ACHN (cell line): ENCODE measurements at regions not wholly inside any gene's neighbourhood (a gene's known extent, or its start where the extent isn't known, plus 50 kb on each side); places are given as distances from the start of the nearest gene placed in this dataset.

Experiments used
- DNase-seq: peaks from one replicate; pipeline ENCODE4 v3.0.0-alpha.2; 2015
- in situ Hi-C: cut with HindIII; loops from 2 replicates; pipeline ENCODE4 v1.10.0; 2017; ENCODE audit warnings: low sequenced_read_pairs, low pct_ligation_motif_present, low pct_unique_long_range_greater_than_20kb

DNA sequence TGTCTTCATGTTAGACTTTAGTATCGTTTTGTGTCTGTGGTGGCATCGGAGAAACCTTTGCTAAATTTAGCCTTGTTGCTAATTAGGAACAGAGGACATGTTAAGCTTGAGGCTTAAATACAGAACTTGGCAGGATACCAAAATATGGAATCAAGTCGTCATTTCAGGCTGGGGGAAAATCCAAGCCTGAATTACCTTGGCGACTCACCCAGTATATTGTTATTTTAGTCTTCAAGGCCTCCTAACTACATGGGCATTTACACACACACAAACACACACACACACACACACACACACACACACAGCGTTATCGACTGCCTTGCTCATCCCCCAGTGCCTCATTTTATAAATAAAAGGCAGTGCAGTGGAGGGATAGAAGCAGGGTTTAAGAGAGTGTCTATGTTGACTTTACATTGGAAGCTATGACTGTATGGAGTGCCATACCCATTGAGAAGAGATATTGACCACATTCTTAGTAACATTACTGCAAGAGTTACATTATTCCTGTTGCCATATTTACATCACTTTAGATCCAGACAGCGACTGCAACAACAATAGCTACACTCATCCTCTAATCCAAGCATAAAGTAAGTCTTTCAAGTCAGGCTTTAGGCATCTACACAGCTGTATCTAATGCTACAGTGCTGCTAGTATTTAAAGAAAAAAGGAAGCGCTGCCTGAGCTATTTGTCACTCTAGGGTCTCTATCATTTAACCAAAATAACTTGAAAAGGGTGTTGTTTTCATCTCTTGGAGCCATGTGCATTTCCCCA lies 210.8 kb upstream of the SEMA6D start:
- DNase-seq = no peak
- in situ Hi-C loops = no loop called here

DNA sequence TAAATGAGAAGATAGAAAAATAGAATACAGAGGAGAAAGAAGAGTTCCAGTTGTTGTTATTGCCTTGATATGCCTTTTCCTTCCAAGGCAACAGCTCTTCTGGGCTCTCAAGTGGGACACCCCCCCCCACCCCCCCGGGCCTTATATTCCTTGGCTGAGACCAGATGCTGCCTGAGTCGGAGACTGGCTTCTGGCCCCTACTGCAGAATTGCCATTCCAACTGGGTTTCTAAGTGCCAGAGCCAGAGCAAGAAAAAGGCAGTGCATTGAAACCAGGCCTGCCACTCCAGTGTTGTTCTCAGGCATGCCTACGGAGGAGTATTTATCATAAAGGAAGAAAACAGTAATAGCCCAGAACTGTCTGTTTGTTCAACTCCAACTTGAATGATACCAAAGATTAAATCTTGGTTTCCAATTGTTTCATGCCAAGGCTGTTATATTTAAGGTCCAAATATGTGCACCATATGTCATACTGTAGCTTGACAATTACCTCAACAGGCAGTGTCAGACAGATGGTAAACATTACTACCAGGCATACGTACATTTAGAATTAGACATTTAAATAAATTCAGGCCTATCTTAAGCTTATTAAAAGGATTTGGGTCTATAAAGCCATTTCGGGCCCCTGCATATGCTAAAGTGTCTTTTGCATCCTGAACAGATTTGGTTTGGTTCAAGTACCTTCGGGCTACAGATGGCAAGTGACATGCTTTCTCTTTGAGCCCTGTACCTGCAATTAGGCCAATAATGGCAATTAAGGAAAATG lies 209.9 kb upstream of the SEMA6D start:
- in situ Hi-C loops = no loop called here
- no peak for DNase-seq

DNA sequence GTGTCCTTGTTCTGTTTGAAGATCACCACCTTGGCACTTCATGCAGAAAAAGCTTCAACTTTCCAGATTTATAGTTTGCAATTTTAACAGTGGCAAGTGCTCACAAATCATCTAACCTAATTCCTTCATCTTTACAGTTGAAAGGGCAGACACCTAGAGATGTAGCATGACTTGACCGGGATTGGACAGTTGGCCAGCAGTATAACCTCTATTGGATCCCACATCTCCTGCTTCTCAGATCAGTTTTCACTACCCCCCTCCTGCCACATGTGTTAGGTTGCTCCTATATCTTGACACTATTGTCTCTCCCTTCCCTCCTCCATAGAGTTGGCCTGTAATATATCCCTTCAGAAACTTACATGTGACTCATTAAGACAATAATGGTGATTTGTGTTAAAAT lies 206.0 kb upstream of the SEMA6D start:
- DNase-seq = no peak
- in situ Hi-C loops = no loop called here

DNA sequence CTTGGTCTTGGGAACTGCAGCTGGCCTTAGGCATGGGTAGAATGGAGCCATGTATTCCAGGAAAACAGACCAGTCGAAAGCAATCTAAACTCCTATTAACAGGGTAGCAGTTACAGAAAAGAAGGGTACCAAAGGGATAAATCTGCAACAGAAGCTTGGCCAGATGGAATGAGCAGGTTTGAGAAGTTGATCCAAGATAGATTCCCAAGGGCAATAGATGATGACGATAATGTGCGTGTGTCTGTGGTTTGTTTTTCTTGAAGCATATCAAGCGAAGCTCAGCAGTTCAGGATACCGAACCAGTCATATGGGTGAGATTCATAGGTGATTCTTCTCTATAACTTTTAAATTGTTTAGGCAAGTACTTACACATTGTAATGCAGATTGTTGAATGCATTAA lies 203.8 kb upstream of the SEMA6D start:
- DNase-seq = no peak
- in situ Hi-C loops = no loop called here

DNA sequence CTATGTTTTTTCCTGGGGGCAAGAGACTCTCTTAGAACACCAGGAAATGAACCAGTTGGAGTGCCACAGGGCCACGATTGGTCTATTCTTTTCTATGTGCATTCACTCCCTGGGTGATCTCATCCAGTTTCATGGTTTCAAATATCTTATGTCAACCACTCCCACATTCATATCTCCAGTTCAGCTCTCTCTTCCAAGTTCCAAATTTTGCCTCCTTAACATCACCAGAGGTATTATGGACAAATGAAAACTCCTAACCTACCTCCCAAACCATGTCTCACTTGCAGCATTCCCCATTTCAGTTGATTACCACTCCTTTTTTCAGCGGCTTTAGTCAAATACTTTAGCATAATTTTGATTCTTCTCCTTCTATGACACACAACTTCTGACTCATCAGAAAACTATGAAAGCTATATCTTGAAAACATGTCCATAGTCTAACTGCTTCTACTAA lies 203.1 kb upstream of the SEMA6D start:
- in situ Hi-C loops = no loop called here
- DNase-seq = no peak

DNA sequence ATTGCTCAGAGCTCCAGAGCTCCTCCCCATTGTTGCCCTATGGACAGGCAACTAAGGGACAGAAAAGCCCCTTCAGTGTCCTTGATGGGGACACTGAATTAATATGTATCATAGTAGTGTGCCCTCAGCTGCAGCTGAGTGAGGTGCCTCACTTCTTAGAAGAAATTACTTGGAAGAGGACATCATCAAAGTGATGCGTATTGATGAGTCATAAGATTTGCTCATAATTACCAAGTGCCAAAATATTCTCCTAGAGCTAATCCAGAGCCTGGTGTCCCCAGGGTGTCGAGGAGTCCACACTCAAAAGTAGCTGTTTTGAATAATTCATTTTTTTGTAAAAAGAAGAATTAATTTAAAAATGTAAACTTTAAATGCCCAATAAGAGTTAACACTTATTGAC lies 200.7 kb upstream of the SEMA6D start:
- DNase-seq = no peak
- in situ Hi-C loops = no loop called here

DNA sequence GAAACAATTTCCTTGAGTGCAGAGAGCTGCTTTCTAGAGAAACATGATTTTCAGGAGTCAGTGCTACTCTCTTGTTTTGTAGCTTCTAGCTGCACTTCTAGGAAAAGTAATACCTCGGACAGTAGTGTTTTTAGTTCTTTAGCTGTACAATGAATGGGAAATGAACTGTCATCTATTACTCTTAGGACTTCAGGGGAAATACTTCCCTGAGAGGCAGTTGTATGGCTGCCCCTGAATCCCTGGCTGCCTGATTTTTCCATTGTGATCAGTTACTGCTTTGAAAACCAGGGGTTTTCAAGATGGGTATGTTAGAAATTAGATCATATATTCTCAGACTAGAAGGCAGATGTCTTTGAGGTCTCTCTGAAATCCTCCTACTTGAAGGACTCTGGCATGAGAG lies 200.3 kb upstream of the SEMA6D start:
- in situ Hi-C loops = no loop called here
- no peak for DNase-seq

DNA sequence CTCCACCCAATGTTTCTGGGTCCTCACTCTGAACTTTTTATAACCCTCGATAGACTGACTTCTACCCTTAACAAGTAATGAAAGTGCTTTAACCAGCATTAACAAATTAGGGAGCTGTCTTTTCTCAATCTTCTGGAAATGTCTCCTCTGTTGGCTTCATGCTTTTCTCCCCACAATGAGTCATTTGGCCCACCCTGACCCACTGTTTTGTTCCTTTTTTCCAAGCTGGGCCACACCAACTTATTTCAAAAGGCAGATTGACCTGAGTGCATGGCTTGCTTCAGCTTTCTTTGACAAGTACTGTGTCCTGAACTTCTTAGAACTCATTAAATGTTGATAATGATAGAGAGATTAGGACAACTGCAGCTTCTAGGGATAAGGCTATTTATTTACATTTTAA lies 199.6 kb upstream of the SEMA6D start:
- in situ Hi-C loops = no loop called here
- DNase-seq = no peak

DNA sequence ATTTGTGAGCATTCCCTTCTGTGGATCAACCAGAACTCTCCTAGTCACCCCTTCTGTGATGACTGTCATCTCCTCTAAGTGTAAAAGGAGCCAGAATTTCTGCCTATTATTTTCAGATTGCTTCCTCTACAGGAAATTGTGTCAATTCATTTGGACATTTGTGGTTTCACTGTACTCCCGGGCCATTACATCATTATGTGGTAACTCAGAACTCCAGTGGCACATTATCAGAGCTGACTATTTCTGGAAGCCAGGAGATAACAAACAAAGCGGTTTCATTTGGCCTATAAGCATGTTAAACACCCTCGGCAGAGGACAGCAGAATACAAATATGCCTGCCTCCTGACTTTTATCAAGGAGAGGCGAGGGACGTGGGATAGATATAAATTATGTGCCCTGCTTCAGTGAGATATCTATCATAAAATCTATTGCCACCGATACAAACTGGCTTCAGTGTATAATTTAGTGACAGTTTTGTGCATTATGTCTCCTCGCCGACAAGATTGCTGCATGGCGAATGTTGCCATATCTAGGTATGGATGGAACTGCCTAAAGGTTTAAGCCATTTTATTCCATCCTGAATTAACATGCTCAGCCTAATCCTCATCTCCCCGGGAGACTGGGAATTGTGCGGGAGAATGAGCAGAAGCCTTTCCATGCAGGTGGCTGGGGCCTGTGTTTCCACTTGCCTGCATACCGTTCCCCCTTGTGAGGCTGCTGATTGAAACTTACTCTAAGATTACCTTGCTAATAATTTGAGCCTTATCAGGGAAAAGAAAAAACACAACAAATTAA lies 193.4 kb upstream of the SEMA6D start:
- no peak for DNase-seq
- in situ Hi-C loops = no loop called here

DNA sequence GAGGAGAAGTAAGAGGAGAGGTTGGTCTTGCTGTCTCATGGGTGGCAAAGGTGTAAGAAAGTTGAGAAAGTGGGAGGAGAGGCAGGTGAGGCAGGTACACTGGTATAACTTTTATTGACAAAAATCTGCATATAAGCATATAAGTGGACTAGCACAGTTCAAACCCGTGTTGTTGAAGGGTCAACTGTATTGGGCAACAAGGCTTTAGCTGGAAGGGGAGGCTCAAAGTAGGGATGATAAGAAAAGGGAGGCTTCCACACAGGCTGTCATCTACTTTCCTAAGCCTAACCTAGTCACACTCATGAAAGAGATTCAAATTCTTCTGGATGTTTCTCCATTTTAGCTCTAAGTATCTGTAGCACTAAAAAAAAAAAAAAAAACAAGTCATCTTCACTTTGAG lies 188.1 kb upstream of the SEMA6D start:
- in situ Hi-C loops = no loop called here
- DNase-seq = no peak

DNA sequence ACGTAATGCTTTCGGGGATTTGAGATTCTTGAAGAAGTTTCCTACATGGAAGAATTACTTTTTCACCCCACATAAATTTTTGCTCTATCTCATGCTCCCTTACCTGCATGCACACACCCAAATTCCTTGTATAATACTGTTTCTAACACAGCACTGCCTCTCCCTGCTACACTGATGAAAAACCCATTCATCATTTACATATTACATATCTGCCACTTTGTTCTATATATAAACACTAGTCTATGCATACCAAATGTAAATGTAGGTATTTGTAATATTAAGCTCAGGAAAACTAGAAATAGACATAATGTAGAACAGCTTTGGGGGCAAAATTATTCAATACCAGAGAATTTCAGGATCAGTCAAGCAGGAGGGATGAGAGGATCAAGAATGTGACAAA lies 182.6 kb upstream of the SEMA6D start:
- in situ Hi-C loops = no loop called here
- no peak for DNase-seq

DNA sequence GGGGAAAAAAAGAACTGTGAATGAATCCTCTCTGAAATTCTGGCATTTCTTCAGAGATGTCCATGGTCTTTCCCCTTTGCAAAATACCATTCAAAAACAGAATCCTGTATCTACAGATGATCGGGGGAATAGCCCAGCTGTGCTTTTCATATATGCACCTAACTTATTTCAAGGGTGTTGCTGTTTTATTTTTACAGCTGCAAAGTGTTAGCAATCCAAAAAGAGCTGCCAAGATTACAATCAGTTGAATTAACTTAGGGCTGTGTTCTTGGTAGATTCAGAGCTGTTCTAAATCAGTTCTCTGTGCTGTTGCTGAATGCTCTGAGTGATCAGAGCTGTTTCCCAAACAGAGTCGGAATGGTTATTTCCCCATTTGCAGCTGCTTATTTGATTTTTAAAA lies 175.7 kb upstream of the SEMA6D start:
- DNase-seq = no peak
- in situ Hi-C loops = no loop called here

DNA sequence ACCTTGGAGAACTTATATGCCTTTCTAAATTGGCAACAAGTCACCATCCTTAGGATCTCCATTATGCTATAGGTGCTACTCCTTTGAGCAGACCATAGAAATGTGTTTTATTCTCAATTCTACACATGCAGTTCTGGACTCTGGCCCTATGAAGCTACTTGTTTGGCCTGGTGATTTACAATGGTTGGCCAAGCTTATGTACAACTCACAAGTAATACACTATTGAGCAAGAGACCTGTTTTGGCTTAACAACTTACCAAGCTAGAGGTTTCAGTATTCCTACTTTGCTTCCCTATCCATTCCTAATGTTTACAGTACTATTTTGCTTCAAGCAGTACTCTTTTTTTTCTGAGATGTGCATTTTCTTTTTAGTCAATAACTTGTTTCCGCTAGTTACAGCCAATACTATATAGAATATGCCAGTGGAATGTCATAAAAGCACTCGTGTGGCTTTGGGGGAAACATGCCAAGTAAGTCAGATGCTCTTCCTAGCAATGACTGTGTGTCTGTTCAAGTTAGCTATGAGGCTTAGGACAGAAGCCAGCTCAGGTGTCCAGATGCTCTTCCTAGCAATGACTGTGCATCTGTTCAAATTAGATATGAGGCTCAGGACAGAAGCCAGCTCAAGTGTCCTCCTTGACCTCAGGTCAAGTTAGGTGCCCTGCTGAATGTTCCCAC lies 174.9 kb upstream of the SEMA6D start:
- in situ Hi-C loops = no loop called here
- DNase-seq = no peak

DNA sequence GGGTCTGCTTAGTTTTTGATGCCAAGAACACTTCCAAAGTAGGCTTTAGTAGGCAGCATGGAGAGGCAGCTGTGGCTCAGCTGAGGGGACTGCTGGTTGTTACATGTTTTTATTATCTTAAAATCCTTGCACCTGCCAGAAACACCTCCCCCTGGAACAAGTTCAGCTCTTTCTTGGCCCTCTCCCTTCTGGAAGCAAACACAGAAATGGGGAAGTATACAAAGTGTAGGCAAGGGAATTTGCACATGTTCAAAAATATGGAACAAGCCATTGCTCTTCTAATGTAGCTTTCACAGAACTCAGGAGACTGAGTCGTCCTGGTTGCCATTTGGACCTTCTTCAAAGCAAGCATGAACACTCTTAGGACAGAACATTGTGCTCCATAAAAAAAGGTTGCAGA lies 169.1 kb upstream of the SEMA6D start:
- no peak for DNase-seq
- in situ Hi-C loops = no loop called here

DNA sequence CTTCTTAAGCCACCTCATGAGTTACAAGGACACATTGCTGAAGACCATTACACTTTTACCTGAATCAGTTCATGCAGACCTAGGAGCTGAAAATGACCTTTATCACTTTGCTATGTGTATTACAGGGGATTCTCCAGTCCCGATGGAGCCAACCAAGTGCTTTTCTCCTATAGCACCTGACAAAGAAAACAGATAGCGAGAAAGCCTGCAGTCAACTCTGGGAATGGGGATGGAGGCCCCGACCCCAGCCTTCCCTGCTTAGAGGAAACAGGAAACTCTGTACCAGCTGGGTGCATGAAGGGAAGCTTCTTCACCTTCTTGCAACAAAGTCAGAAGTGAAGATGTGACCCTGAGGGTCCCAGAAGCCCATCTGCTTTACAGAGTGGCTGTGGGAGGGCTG lies 168.3 kb upstream of the SEMA6D start:
- no peak for DNase-seq
- in situ Hi-C loops = no loop called here

DNA sequence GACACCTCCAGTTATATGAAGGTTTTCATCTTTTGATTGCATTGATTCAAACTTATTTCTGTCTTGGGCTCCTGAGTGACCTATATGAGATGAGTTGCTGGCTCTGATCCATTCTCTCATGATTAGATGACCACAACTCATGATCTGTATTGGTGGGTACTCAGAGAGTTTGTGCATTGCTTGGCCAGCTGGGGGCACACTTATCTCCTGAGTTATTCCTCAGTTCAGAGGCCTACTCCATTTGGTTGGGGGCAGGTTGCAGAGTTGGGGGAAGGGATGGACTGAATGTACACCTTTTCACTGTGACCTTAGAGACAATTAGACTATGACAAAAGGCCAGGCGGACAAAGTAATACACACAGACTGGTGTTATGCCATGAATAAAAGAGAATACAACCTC lies 166.2 kb upstream of the SEMA6D start:
- in situ Hi-C loops = no loop called here
- DNase-seq = no peak

DNA sequence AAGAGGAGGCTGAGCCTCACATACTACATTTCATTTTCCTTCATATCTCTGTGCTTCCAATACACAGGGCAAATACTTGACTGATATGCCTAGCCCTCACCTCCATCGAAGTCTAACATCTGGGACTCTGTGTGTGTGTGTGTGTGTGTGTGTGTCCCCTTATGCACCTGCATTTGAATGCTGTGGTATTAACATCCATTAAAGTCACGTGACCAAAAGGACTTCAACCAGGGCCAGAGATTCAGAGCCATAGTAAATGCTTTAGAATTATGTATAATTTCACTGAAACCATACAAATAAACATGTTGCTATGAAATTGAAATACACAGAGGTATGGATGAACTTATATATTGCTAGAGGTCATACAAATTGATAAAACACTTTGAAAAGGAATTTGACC lies 165.8 kb upstream of the SEMA6D start:
- DNase-seq = no peak
- in situ Hi-C loops = no loop called here

DNA sequence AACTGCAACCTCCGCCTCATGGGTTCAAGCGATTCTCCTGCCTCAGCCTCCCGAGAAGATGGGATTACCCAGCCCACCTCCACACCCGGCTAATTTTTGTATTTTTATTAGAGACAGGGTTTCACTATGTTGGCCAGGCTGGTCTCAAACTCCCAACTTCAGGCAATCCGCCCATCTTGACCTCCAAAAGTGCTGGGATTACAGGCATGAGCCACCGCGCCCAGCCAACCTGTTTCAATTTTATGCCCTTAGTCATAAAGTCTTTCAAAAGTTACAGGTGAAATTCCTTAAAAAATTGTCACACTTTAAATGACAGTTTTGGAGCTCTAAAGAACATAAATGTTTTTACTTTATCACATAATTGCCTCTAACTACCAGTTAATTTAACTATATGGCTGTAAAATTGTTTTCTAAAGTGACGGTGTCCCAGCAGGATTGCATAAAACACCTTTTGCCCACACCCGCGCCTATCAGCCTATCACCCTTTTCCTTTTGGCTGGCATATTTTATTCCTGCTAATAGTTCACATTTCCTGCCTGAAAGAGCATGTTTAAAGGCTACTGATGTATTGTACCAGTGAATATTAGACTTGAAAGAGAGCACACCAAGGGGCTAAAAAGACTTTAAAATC lies 164.2 kb upstream of the SEMA6D start:
- in situ Hi-C loops = no loop called here
- no peak for DNase-seq

DNA sequence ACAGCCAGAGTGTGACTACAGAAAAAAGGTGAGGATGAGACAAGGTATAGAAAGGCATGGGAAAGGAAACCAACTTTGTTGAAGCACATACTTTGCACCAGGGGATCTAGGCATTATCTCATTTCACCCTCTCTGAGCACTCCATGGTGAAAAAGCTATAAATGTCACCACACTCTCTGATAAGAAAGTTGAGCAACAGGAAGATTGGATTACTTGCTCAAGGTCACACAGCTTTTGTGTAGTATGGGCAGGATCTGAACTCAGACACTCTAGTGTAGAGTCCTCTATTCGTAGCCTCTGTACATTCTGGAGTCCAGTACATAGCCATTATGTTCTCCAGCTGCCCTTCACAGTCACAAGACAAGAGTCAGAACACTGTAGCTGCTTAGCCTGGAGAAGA lies 163.4 kb upstream of the SEMA6D start:
- DNase-seq = no peak
- in situ Hi-C loops = no loop called here
